T-helper 1 cell treated with Interleukin-12 subunit alpha and Interleukin-12 subunit beta and Interleukin-4 antibody, amounts not matched to agents 30 μg/mL and 1 μg/mL, for 36 hours (primary cell): ENCODE measurements at regions not wholly inside any gene's neighbourhood (a gene's known extent, or its start where the extent isn't known, plus 50 kb on each side); places are given as distances from the start of the nearest gene placed in this dataset.
"Not testable (repeated sequence)": the region's sequence is repeated elsewhere in the genome, so short reads cannot be mapped to it uniquely, and the experiment has no call there.

Source experiments
- H3K27ac Mint-ChIP-seq: one replicate; pipeline ENCODE4 v1.8.0; 2021; ENCODE audit warnings: mild to moderate bottlenecking, mixed read lengths
- H3K27me3 Mint-ChIP-seq: one replicate; pipeline ENCODE4 v1.8.0; 2021; ENCODE audit warnings: low read depth, mixed read lengths
- H3K36me3 Mint-ChIP-seq: one replicate; pipeline ENCODE4 v1.8.0; 2021; ENCODE audit warnings: low read depth, mixed read lengths
- H3K4me1 Mint-ChIP-seq: one replicate; pipeline ENCODE4 v1.8.0; 2021; ENCODE audit warnings: low read depth, mixed read lengths
- H3K4me3 Mint-ChIP-seq: one replicate; pipeline ENCODE4 v1.8.0; 2021; ENCODE audit warnings: mild to moderate bottlenecking, moderate library complexity, mixed read lengths
- H3K9me3 Mint-ChIP-seq: one replicate; pipeline ENCODE4 v1.8.0; 2021; ENCODE audit warnings: mixed read lengths

DNA sequence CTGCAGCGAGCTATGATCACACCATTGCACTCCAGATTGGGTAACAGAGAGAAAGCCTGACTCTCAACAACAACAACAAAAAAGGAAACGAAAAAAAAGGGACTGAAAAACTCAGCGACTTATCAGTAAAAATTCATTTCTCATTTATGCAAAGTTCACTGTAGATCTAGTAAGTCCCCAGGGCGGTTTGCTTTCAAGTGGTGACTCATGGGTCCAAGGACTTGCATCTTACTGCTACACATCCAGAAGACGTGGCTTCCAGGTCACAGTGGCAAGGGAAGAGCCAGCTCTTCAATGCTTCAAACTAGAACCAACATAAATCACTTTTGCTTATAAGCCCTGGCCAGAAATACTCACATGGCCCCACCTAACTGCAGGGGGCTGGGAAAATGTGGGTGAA, 178.3 kb upstream of the AUTS2 start:
- no peak overlapping the region for H3K4me3 Mint-ChIP-seq
- no peak overlapping the region for H3K27ac Mint-ChIP-seq
- no peaks in the 10 kb centered on the region for H3K4me1 Mint-ChIP-seq
- no peaks in the 10 kb centered on the region for H3K36me3 Mint-ChIP-seq
- H3K27me3 Mint-ChIP-seq = no peaks in the 10 kb centered on the region
- H3K9me3 Mint-ChIP-seq = peaks cover 38% of the 10 kb centered on the region

DNA sequence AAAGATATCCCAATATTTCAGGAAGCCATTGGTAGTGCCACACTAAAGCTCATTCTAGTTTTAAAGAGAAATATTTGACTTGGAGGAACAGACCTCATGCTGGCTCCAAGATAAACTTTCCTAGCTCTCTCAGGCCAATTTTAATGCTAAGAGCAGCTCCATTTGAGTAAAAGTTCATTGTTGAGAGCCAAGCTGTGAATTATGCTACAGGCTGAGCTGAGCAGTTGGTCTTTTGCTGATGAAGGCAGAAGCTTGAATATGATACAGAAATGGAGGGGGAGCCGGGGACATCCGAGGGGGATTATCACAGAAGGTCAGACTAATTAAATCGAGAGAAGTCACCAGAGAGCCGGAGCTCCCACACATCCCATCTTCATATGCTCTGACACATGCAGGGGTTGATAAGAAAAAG, 175.7 kb upstream of the AUTS2 start:
- no peaks in the 10 kb centered on the region for H3K27me3 Mint-ChIP-seq
- no peak overlapping the region for H3K4me3 Mint-ChIP-seq
- no peak overlapping the region for H3K27ac Mint-ChIP-seq
- H3K4me1 Mint-ChIP-seq = no peaks in the 10 kb centered on the region
- H3K36me3 Mint-ChIP-seq = no peaks in the 10 kb centered on the region
- H3K9me3 Mint-ChIP-seq = peaks cover 29% of the 10 kb centered on the region

DNA sequence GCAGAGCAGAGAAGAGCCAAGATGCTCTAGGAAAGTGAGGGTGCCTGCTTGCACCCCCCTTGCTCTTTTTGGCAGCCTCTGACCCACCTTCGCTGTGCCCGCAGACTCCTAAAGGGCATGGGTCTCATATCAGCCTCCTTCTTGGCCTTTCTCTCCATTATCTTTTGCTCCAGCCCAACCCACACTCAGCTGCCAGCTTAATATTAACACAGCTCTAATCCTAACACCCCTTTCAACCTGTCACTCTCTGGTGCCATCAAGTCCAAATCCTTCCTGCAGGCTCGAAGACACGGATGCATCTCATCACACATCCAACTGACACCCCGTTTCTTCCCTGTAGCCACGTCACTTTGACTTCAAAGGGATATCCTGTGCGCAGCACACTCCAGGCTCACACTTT, 171.6 kb upstream of the AUTS2 start:
- Mint-ChIP-seq H3K27ac (no peak overlapping the region), H3K4me3 (no peak overlapping the region), H3K4me1 (no peaks in the 10 kb centered on the region), H3K9me3 (peaks cover 22% of the 10 kb centered on the region), H3K27me3 (no peaks in the 10 kb centered on the region), H3K36me3 (no peaks in the 10 kb centered on the region)

DNA sequence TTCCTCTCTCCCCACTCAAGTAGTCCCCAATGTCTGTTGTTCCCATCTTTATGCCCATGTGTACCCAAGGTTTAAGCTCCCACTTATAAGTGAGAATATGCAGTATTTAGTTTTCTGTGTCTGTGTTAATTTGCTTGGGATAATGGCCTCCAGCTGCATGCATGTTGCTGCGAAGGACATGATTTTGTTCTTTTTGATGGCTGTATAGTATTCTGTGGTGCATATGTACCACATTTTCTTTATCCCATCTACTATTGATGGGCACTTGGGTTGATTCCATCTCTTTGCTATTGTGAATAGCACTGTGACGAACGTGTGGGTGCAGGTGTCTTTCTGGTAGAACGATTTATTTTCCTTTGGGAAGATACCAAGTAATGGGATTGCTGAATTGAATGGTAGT, 170.2 kb upstream of the AUTS2 start:
- Mint-ChIP-seq H3K4me3 (no peak overlapping the region), H3K4me1 (no peaks in the 10 kb centered on the region), H3K36me3 (no peaks in the 10 kb centered on the region), H3K9me3 (peaks cover 20% of the 10 kb centered on the region), H3K27me3 (no peaks in the 10 kb centered on the region), H3K27ac (no peak overlapping the region)

DNA sequence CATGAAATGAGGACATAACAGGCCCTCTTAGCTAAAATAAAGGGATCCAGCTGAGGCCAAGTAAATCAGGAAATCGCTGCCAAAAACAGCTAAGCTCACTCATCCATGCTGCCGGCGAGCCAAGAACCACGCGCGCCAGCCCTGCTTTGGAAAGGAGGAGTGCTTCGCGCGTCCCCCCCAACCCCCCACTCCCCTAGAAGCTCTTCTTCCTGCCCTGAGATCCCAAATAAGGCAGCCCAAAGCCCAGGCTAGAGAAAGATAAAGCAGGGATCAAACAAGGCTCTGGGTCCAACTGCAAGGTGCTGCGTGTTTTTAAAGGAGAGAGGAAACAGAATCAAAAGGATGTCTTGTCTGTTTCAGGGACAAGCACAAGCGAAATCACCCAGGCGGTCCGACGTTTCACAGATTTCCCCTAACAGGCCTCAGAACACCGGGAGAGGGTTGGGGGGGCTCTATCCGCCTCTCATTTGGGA, 168.3 kb upstream of the AUTS2 start:
- H3K27me3 Mint-ChIP-seq = no peaks in the 10 kb centered on the region
- no peak overlapping the region for H3K4me3 Mint-ChIP-seq
- peaks cover 25% of the 10 kb centered on the region for H3K9me3 Mint-ChIP-seq
- H3K27ac Mint-ChIP-seq = no peak overlapping the region
- H3K36me3 Mint-ChIP-seq = no peaks in the 10 kb centered on the region
- H3K4me1 Mint-ChIP-seq = no peaks in the 10 kb centered on the region

DNA sequence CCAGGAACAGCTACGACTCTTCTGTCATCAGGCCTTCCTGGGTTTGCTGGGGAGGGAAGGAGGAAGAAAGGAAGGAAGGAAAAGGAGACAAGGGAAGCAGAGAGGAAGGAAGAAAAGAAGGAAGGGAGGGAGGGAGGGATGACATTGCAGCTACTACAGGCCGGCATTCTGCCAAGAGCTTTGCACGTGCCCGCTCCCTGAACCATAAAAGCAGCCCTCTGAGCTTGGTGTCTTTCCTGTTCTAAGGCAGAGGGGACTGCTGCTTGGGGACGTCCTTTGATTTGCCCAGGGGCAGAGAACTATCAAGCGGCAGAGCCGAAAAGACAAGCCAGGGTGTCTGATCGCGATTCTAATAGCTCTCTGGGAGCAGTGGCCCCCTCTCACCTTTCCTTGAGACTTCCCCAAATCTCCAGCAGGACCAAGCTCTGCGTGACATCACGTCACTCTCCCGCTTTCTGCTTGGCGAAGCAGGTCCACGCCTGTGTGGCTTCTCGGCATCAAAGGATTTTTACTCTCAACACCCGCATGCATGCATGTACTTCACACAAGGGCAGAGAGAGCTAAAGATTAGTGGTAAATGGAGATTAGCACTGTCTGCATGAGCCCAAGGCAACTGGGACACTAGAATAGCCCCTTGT, 167.8 kb upstream of the AUTS2 start:
- no peaks in the 10 kb centered on the region for H3K36me3 Mint-ChIP-seq
- H3K27ac Mint-ChIP-seq = no peak overlapping the region
- no peaks in the 10 kb centered on the region for H3K4me1 Mint-ChIP-seq
- H3K4me3 Mint-ChIP-seq = no peak overlapping the region
- H3K27me3 Mint-ChIP-seq = no peaks in the 10 kb centered on the region
- H3K9me3 Mint-ChIP-seq = peaks cover 25% of the 10 kb centered on the region

DNA sequence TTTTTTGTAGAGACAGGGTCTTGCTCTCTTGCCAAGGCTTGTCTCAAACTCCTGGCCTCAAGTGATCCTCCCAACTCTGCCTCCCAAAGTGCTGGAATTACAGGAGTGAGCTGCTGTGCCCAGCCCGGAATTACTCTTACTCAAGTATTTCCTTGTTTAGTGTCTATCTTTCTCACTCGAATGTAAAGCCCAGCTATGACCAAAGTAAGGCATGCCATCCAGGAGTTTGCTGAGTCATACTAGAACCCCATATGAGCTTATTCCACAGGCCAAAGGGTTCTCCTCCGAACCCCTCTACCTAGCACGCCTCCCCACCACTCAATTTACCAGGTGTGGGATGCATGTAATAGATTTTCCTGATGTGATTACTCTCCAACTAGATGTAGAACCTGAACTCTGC, 166.6 kb upstream of the AUTS2 start:
- H3K36me3 Mint-ChIP-seq = no peaks in the 10 kb centered on the region
- no peak overlapping the region for H3K4me3 Mint-ChIP-seq
- H3K9me3 Mint-ChIP-seq = peaks cover 25% of the 10 kb centered on the region
- H3K27ac Mint-ChIP-seq = no peak overlapping the region
- no peaks in the 10 kb centered on the region for H3K27me3 Mint-ChIP-seq
- H3K4me1 Mint-ChIP-seq = no peaks in the 10 kb centered on the region

DNA sequence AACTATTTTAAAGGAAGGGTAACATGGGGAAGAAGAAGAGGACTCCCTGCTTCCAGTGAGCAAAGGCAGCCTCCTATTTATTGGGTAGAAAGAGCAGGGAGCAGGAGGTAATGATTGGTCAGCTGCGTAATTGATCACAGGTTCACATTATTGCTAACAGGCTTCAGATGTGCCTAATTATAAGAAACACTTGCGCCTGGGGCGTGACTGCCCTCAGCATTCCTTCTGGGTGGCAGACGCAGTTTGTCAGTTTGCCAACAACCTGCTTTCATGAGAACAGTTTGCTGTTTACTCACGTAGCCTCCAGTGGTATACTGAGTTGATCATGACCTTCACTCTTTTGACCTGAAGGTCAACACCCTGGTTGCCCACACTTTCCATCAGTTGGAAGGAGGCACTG, 166.0 kb upstream of the AUTS2 start:
- H3K9me3 Mint-ChIP-seq = peaks cover 19% of the 10 kb centered on the region
- H3K4me3 Mint-ChIP-seq, H3K27ac Mint-ChIP-seq, H3K27me3 Mint-ChIP-seq, H3K4me1 Mint-ChIP-seq, H3K36me3 Mint-ChIP-seq: not testable (repeated sequence)

DNA sequence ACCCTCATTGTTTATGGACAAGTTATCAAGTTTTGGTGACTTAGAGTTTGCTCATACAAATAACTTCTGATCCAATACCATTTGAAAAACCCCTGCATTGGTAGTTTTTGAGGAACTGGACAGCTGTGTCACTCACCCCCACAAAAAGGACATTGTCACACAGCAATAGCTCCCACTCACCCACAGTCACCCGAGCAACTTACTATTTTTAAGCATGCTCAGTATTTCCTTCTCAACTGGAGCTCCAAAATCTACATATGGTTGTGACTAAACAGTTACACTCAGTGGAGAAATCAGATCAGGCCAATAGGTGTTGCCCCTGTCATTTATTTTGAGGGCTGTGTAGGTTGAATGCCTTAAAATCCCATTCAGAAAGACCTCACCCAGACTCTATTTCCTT, 165.2 kb upstream of the AUTS2 start:
- Mint-ChIP-seq H3K4me1 (no peaks in the 10 kb centered on the region), H3K27me3 (no peaks in the 10 kb centered on the region), H3K4me3 (no peak overlapping the region), H3K27ac (no peak overlapping the region), H3K36me3 (no peaks in the 10 kb centered on the region), H3K9me3 (peaks cover 17% of the 10 kb centered on the region)

DNA sequence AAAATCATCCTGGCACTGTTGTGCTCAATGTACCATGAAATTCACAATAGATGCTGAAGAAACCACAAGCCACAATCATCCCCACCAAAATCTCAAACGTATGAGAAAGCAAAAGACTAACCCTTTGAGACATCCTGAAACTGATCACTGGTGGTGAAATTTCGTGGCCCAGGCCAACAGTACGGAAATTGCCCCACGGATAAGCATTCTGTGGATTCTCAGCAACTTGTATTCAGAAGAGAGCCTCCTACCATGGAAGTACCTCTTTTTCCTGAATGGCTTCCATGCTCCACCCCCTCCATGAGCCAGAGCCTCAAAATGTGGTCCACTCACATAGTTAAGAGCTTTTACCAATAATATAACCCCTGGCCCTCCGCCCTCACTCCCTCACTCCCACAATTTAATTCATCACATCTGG, 163.9 kb upstream of the AUTS2 start:
- Mint-ChIP-seq H3K27ac (no peak overlapping the region), H3K4me1 (no peaks in the 10 kb centered on the region), H3K36me3 (no peaks in the 10 kb centered on the region), H3K9me3 (peaks cover 17% of the 10 kb centered on the region), H3K27me3 (no peaks in the 10 kb centered on the region), H3K4me3 (no peak overlapping the region)

DNA sequence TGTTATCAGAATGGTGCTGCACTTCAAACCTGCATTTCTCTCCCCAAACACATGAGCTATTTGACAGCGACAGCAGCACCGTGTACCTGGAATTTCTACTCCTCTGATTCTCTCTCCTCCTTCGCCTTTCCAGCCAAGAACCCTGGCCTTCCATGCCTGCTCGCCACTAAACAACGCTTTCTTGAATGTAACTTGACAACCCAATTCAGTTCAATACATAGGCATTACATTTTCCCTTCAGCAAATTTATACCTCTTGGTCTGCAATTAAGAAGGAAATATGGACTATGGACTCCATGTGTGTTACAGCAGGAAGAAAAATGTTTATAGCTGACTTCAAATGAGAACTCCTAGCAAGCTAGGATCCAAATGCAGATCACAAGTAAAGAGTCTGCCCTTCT, 162.6 kb upstream of the AUTS2 start:
- Mint-ChIP-seq H3K4me3 (no peak overlapping the region), H3K36me3 (no peaks in the 10 kb centered on the region), H3K27me3 (no peaks in the 10 kb centered on the region), H3K27ac (no peak overlapping the region), H3K9me3 (peaks cover 24% of the 10 kb centered on the region), H3K4me1 (no peaks in the 10 kb centered on the region)

DNA sequence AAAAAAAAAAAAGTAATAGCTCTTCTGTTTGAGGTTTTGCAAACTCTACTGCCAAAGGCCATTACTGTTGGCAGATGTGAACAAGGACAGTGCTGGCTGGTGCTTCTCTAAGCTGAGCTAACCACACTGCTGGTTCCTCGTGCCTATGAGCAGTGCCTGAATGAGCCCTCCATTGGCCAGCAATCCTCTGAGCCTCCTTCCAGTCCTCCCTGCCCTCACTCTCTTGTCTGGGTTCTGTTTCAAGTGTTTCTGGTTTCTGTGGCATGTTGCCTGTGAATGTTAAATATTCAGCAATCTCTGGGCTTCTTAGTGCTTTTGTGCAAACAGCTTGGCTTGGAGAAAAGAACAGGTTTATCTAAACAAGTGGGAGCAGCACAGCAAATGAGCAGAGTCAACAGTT, 161.3 kb upstream of the AUTS2 start:
- H3K27me3 Mint-ChIP-seq = no peaks in the 10 kb centered on the region
- H3K4me1 Mint-ChIP-seq = no peaks in the 10 kb centered on the region
- peaks cover 29% of the 10 kb centered on the region for H3K9me3 Mint-ChIP-seq
- no peak overlapping the region for H3K4me3 Mint-ChIP-seq
- H3K36me3 Mint-ChIP-seq = no peaks in the 10 kb centered on the region
- no peak overlapping the region for H3K27ac Mint-ChIP-seq

DNA sequence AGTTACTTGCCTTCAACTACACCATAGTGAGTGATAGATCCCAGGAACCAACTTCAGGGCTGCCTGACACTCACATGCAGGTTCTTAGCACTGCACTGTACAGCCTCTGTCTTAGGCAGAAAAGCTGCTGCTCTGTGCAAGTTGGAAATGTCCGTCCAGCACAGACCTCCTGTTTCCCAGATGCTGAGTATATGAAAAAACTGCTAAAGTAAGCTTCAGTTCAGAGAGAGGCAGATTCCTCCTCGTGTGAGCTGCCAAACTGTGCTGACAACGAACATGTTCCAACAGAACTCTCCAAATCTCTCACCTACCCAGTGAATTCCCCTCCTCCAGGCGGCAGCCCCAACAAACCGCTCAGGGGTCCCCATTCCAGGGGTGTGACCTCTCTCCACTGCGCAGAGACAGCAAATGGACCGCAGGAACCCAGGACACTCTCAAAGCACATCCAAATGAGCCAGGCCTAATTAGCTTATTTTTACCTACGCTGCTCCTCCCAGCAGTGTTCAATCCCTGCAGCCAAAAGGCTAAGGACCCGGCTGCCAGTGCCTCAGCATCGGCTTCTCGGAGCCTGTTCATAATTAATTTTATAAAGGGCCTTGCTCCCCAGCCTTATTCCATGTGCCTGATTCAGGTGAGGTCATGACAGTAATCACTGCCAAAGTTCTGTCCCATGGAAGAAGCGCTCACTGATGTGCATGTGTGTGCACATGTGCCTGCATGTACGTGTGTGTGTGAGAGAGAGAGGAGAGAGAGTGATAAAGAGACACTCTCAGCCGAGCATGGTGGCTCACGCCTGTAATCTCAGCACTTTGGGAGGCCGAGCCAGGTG, 159.5 kb upstream of the AUTS2 start:
- H3K27me3 Mint-ChIP-seq = no peaks in the 10 kb centered on the region
- H3K9me3 Mint-ChIP-seq = peaks cover 37% of the 10 kb centered on the region
- H3K36me3 Mint-ChIP-seq = no peaks in the 10 kb centered on the region
- H3K4me1 Mint-ChIP-seq = no peaks in the 10 kb centered on the region
- H3K27ac Mint-ChIP-seq = no peak overlapping the region
- H3K4me3 Mint-ChIP-seq = no peak overlapping the region

DNA sequence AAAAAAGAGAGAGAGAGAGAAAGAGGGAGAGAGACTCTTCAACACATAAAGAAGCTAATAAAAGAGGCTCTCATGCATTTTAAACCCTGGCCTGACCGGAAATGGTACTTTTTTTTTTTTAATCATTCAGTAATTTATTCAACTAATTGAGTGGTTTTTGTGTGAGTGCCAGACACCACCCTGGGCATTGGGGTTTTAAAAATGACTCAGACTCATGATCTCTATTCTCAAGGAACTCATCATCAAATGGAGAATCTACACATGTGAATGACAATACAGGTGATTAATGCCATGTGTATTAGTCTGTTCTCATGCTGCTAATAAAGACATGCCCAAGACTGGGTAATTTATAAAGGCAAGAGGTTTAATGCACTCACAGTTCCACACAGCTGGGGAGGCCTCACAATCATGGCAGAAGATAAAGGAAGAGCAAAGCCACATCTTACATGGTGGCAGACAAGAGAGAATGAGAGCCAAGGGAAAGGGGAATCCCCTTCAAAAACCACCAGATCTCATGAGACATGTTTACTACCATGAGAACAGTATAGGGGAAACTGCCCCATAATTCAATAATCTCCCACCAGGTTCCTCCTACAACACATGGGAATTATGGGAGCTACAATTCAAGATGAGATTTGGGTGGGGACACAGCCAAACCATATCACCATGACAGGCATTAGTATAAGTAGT, 158.5 kb upstream of the AUTS2 start:
- Mint-ChIP-seq H3K4me3 (no peak overlapping the region), H3K9me3 (peaks cover 33% of the 10 kb centered on the region), H3K4me1 (no peaks in the 10 kb centered on the region), H3K36me3 (no peaks in the 10 kb centered on the region), H3K27me3 (no peaks in the 10 kb centered on the region), H3K27ac (no peak overlapping the region)

DNA sequence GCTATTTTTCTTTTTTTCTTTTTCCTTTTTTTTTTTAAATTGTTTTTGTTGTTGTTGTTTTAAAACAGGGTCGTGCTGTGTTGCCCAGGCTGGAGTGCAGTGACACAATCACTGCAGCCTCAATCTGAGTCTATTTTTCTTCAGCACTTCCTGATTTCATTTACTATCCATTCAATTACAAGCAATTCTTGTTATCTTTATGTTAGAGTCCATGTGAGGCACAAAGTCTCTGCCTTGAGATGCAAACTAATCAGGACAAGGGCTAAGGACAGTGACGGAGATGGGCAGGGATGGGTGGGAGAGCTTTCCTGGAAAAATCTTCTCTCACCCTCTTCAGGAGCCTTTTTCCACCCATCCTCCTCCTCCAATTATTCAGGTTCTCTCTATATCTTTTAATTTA, 157.3 kb upstream of the AUTS2 start:
- Mint-ChIP-seq H3K36me3 (no peaks in the 10 kb centered on the region), H3K27me3 (no peaks in the 10 kb centered on the region)

More for the DNA sequence above, 157.3 kb upstream of the AUTS2 start:
- Mint-ChIP-seq H3K9me3 (peaks cover 38% of the 10 kb centered on the region), H3K4me1 (no peaks in the 10 kb centered on the region), H3K27ac (no peak overlapping the region), H3K4me3 (no peak overlapping the region)
